ENCODE measurements at regions not wholly inside any gene's neighbourhood (a gene's known extent, or its start where the extent isn't known, plus 50 kb on each side); places are given as distances from the start of the nearest gene placed in this dataset.

GRCh38 chr4:27350161-27350560 is 489.5 kb downstream of the STIM2 start:
- Histone ChIP-seq H3K36me3 (ENCODE audit: control insufficient read depth, insufficient read depth, low read length) (no peaks in the 10 kb centered on the region), H3K27ac (ENCODE audit: low read depth, low read length) (no peak overlapping the region), H3K4me1 (ENCODE audit: control insufficient read depth, insufficient read depth, low read length) (no peaks in the 10 kb centered on the region), H3K9ac (ENCODE audit: low read depth, low read length) (no peak overlapping the region), H3K27me3 (ENCODE audit: control insufficient read depth, insufficient read depth, low read length) (no peaks in the 10 kb centered on the region), H3K9me3 (ENCODE audit: control insufficient read depth, insufficient read depth, low read length) (no peaks in the 10 kb centered on the region), H3K4me3 (ENCODE audit: low read depth, low read length) (no peak overlapping the region)

GRCh38 chr4:27357283-27357682 is 496.6 kb downstream of the STIM2 start:
- Histone ChIP-seq H3K4me1 (ENCODE audit: control insufficient read depth, insufficient read depth, low read length) (peaks cover 9% of the 10 kb centered on the region), H3K9ac (ENCODE audit: low read depth, low read length) (no peak overlapping the region), H3K27ac (ENCODE audit: low read depth, low read length) (no peak overlapping the region), H3K9me3 (ENCODE audit: control insufficient read depth, insufficient read depth, low read length) (no peaks in the 10 kb centered on the region), H3K36me3 (ENCODE audit: control insufficient read depth, insufficient read depth, low read length) (no peaks in the 10 kb centered on the region), H3K4me3 (ENCODE audit: low read depth, low read length) (no peak overlapping the region), H3K27me3 (ENCODE audit: control insufficient read depth, insufficient read depth, low read length) (no peaks in the 10 kb centered on the region)

- Histone ChIP-seq H3K4me3 (ENCODE audit: low read depth, low read length) (no peak overlapping the region), H3K36me3 (ENCODE audit: control insufficient read depth, insufficient read depth, low read length) (no peaks in the 10 kb centered on the region), H3K9me3 (ENCODE audit: control insufficient read depth, insufficient read depth, low read length) (no peaks in the 10 kb centered on the region), H3K27me3 (ENCODE audit: control insufficient read depth, insufficient read depth, low read length) (no peaks in the 10 kb centered on the region), H3K27ac (ENCODE audit: low read depth, low read length) (no peak overlapping the region), H3K4me1 (ENCODE audit: control insufficient read depth, insufficient read depth, low read length) (peaks cover 13% of the 10 kb centered on the region), H3K9ac (ENCODE audit: low read depth, low read length) (no peak overlapping the region)
These were observed 497.6 kb downstream of the STIM2 start for GRCh38 chr4:27358269-27358668.

GRCh38 chr4:27360131-27360530 is 499.5 kb downstream of the STIM2 start:
- Histone ChIP-seq H3K4me1 (ENCODE audit: control insufficient read depth, insufficient read depth, low read length) (peaks cover 13% of the 10 kb centered on the region), H3K4me3 (ENCODE audit: low read depth, low read length) (no peak overlapping the region), H3K27ac (ENCODE audit: low read depth, low read length) (no peak overlapping the region), H3K9me3 (ENCODE audit: control insufficient read depth, insufficient read depth, low read length) (no peaks in the 10 kb centered on the region), H3K27me3 (ENCODE audit: control insufficient read depth, insufficient read depth, low read length) (no peaks in the 10 kb centered on the region), H3K9ac (ENCODE audit: low read depth, low read length) (no peak overlapping the region), H3K36me3 (ENCODE audit: control insufficient read depth, insufficient read depth, low read length) (no peaks in the 10 kb centered on the region)

GRCh38 chr4:27360790-27361267 is 500.2 kb downstream of the STIM2 start:
- Histone ChIP-seq H3K9ac (ENCODE audit: low read depth, low read length) (no peak overlapping the region), H3K9me3 (ENCODE audit: control insufficient read depth, insufficient read depth, low read length) (no peaks in the 10 kb centered on the region), H3K4me1 (ENCODE audit: control insufficient read depth, insufficient read depth, low read length) (peaks cover 13% of the 10 kb centered on the region), H3K36me3 (ENCODE audit: control insufficient read depth, insufficient read depth, low read length) (no peaks in the 10 kb centered on the region), H3K4me3 (ENCODE audit: low read depth, low read length) (no peak overlapping the region), H3K27me3 (ENCODE audit: control insufficient read depth, insufficient read depth, low read length) (no peaks in the 10 kb centered on the region), H3K27ac (ENCODE audit: low read depth, low read length) (peak overlapping the region; percentile 18)

GRCh38 chr4:27364509-27364908 is 503.9 kb downstream of the STIM2 start:
- H3K36me3 ChIP-seq (ENCODE audit: control insufficient read depth, insufficient read depth, low read length) = no peaks in the 10 kb centered on the region
- peaks cover 13% of the 10 kb centered on the region for H3K4me1 ChIP-seq (ENCODE audit: control insufficient read depth, insufficient read depth, low read length)
- H3K27ac ChIP-seq (ENCODE audit: low read depth, low read length) = no peak overlapping the region
- no peaks in the 10 kb centered on the region for H3K9me3 ChIP-seq (ENCODE audit: control insufficient read depth, insufficient read depth, low read length)
- no peak overlapping the region for H3K9ac ChIP-seq (ENCODE audit: low read depth, low read length)
- no peak overlapping the region for H3K4me3 ChIP-seq (ENCODE audit: low read depth, low read length)
- no peaks in the 10 kb centered on the region for H3K27me3 ChIP-seq (ENCODE audit: control insufficient read depth, insufficient read depth, low read length)

GRCh38 chr4:27366104-27366823 is 505.6 kb downstream of the STIM2 start:
- peaks cover 4% of the 10 kb centered on the region; the same call in 1 of the 2 replicates for H3K4me1 ChIP-seq (ENCODE audit: control insufficient read depth, insufficient read depth, low read length)
- H3K4me3 ChIP-seq (ENCODE audit: low read depth, low read length) = no peak overlapping the region
- H3K36me3 ChIP-seq (ENCODE audit: control insufficient read depth, insufficient read depth, low read length) = no peaks in the 10 kb centered on the region
- H3K27ac ChIP-seq (ENCODE audit: low read depth, low read length) = no peak overlapping the region
- no peak overlapping the region for H3K9ac ChIP-seq (ENCODE audit: low read depth, low read length)
- H3K27me3 ChIP-seq (ENCODE audit: control insufficient read depth, insufficient read depth, low read length) = no peaks in the 10 kb centered on the region
- no peaks in the 10 kb centered on the region for H3K9me3 ChIP-seq (ENCODE audit: control insufficient read depth, insufficient read depth, low read length)

GRCh38 chr4:27368781-27369180 is 508.1 kb downstream of the STIM2 start:
- Histone ChIP-seq H3K9ac (ENCODE audit: low read depth, low read length) (no peak overlapping the region), H3K4me1 (ENCODE audit: control insufficient read depth, insufficient read depth, low read length) (no peaks in the 10 kb centered on the region), H3K4me3 (ENCODE audit: low read depth, low read length) (no peak overlapping the region), H3K9me3 (ENCODE audit: control insufficient read depth, insufficient read depth, low read length) (no peaks in the 10 kb centered on the region), H3K36me3 (ENCODE audit: control insufficient read depth, insufficient read depth, low read length) (no peaks in the 10 kb centered on the region), H3K27ac (ENCODE audit: low read depth, low read length) (no peak overlapping the region), H3K27me3 (ENCODE audit: control insufficient read depth, insufficient read depth, low read length) (no peaks in the 10 kb centered on the region)

- H3K9ac ChIP-seq (ENCODE audit: low read depth, low read length) = no peak overlapping the region
- no peaks in the 10 kb centered on the region for H3K9me3 ChIP-seq (ENCODE audit: control insufficient read depth, insufficient read depth, low read length)
- H3K4me1 ChIP-seq (ENCODE audit: control insufficient read depth, insufficient read depth, low read length) = no peaks in the 10 kb centered on the region
- no peak overlapping the region for H3K4me3 ChIP-seq (ENCODE audit: low read depth, low read length)
- no peaks in the 10 kb centered on the region for H3K27me3 ChIP-seq (ENCODE audit: control insufficient read depth, insufficient read depth, low read length)
- H3K36me3 ChIP-seq (ENCODE audit: control insufficient read depth, insufficient read depth, low read length) = no peaks in the 10 kb centered on the region
- H3K27ac ChIP-seq (ENCODE audit: low read depth, low read length) = no peak overlapping the region
These were observed 521.2 kb downstream of the STIM2 start for GRCh38 chr4:27381815-27382214.

- Histone ChIP-seq H3K27me3 (ENCODE audit: control insufficient read depth, insufficient read depth, low read length) (no peaks in the 10 kb centered on the region), H3K36me3 (ENCODE audit: control insufficient read depth, insufficient read depth, low read length) (no peaks in the 10 kb centered on the region), H3K9me3 (ENCODE audit: control insufficient read depth, insufficient read depth, low read length) (no peaks in the 10 kb centered on the region), H3K27ac (ENCODE audit: low read depth, low read length) (no peak overlapping the region), H3K4me3 (ENCODE audit: low read depth, low read length) (no peak overlapping the region), H3K9ac (ENCODE audit: low read depth, low read length) (no peak overlapping the region), H3K4me1 (ENCODE audit: control insufficient read depth, insufficient read depth, low read length) (no peaks in the 10 kb centered on the region)
These were observed 527.1 kb downstream of the STIM2 start for GRCh38 chr4:27387711-27388110.

GRCh38 chr4:27397886-27398285 is 537.2 kb downstream of the STIM2 start:
- Histone ChIP-seq H3K36me3 (ENCODE audit: control insufficient read depth, insufficient read depth, low read length) (no peaks in the 10 kb centered on the region), H3K4me3 (ENCODE audit: low read depth, low read length) (no peak overlapping the region), H3K4me1 (ENCODE audit: control insufficient read depth, insufficient read depth, low read length) (no peaks in the 10 kb centered on the region), H3K9ac (ENCODE audit: low read depth, low read length) (no peak overlapping the region), H3K27me3 (ENCODE audit: control insufficient read depth, insufficient read depth, low read length) (no peaks in the 10 kb centered on the region), H3K27ac (ENCODE audit: low read depth, low read length) (no peak overlapping the region), H3K9me3 (ENCODE audit: control insufficient read depth, insufficient read depth, low read length) (peaks cover 4% of the 10 kb centered on the region; the same call in 1 of the 2 replicates)

Measured in HUES48 (cell line).